ENCODE measurements at regions not wholly inside any gene's neighbourhood (a gene's known extent, or its start where the extent isn't known, plus 50 kb on each side); places are given as distances from the start of the nearest gene placed in this dataset.
A peak's percentile ranks its signal among the peaks of the same experiment; 100 is the strongest.

- DNase-seq = no peak
- H3K4me1 ChIP-seq = no peaks in the 10 kb centered on the region
- no peaks in the 10 kb centered on the region for H3K9me3 ChIP-seq
- H3K36me3 ChIP-seq = no peaks in the 10 kb centered on the region
- no peak overlapping the region for H3K27ac ChIP-seq
- H3K27me3 ChIP-seq = no peaks in the 10 kb centered on the region
- intact Hi-C loops (cut with DNase I) = no loop called here
- no peak overlapping the region for H3K4me3 ChIP-seq
- TF ChIP-seq CTCF (IDR thresholded peaks at IDR 0.05) = no peak
- ATAC-seq = no peak
These were observed 194.6 kb downstream of the ATXN7L3B start for GRCh38 chr12:74732164-74732784.

- no peak for TF ChIP-seq CTCF (IDR thresholded peaks at IDR 0.05)
- no peak overlapping the region for H3K4me3 ChIP-seq
- H3K9me3 ChIP-seq = no peaks in the 10 kb centered on the region
These were observed 195.2 kb downstream of the ATXN7L3B start for GRCh38 chr12:74732826-74733225.

DNA sequence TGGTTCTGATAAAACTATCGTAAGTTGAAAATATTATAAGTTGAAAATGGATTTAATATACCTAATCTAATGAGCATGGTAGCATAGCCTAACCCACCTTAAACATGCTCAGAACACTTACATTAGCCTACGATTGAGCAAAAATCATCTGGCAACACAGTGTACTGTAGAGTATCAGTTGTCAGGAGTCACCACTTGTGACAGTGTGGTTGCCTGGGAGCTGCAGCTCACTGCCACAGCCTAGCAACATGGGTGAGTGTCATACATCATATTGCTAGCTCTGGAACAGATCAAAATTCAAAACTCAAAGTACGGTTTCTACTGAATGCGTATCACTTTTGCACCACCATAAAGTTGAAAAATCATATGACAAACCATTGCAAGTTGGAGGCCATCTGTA lies 203.5 kb downstream of the ATXN7L3B start:
- Histone ChIP-seq H3K4me1 (no peaks in the 10 kb centered on the region), H3K36me3 (no peaks in the 10 kb centered on the region), H3K9me3 (no peaks in the 10 kb centered on the region), H3K4me3 (no peak overlapping the region), H3K27me3 (no peaks in the 10 kb centered on the region), H3K27ac (no peak overlapping the region)
- ATAC-seq = no peak
- no peak for TF ChIP-seq CTCF (IDR thresholded peaks at IDR 0.05)
- DNase-seq = no peak
- intact Hi-C loops (cut with DNase I) = no loop called here

More at GRCh38 chr12:74732826-74733225, 195.2 kb downstream of the ATXN7L3B start:
- intact Hi-C loops (cut with DNase I) = no loop called here
- no peaks in the 10 kb centered on the region for H3K4me1 ChIP-seq
- H3K36me3 ChIP-seq = no peaks in the 10 kb centered on the region
- no peak overlapping the region for H3K27ac ChIP-seq
- no peak for ATAC-seq
- peak in 1 of 4 donors; percentile 13 for DNase-seq
- H3K27me3 ChIP-seq = no peaks in the 10 kb centered on the region

DNA sequence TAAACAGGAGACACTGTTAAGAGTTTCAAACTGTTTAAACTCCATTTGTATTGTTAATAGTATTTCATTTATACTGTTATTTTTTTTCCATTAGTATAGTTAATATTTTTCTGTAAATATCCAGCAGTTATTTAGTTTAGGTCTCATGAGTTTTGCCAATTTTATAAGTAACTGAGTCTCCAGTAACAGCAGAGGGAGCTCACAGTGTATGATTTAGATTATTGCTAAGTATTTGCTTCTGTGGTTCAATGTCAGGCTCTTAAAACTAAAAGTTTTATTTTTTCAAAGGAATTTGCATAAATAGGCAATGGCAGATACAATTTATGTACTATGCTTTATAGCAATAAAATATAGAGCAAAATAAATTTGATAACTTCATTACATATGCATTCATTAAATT lies 209.7 kb downstream of the ATXN7L3B start:
- ATAC-seq = no peak

GRCh38 chr12:74751441-74751840 lies 213.8 kb downstream of the ATXN7L3B start:
- H3K4me3 ChIP-seq = no peak overlapping the region
- no peak overlapping the region for H3K27ac ChIP-seq
- no peak for DNase-seq
- no peak for ATAC-seq
- no peaks in the 10 kb centered on the region for H3K4me1 ChIP-seq
- H3K9me3 ChIP-seq = no peaks in the 10 kb centered on the region
- intact Hi-C loops (cut with DNase I) = no loop called here
- H3K36me3 ChIP-seq = no peaks in the 10 kb centered on the region
- no peaks in the 10 kb centered on the region for H3K27me3 ChIP-seq
- TF ChIP-seq CTCF (IDR thresholded peaks at IDR 0.05) = no peak

More for the DNA sequence above, 209.7 kb downstream of the ATXN7L3B start:
- intact Hi-C loops (cut with DNase I) = no loop called here
- Histone ChIP-seq H3K4me1 (no peaks in the 10 kb centered on the region), H3K36me3 (no peaks in the 10 kb centered on the region), H3K9me3 (no peaks in the 10 kb centered on the region), H3K27ac (no peak overlapping the region), H3K27me3 (no peaks in the 10 kb centered on the region), H3K4me3 (no peak overlapping the region)
- peak in 1 of 4 donors; percentile 5 for DNase-seq
- no peak for TF ChIP-seq CTCF (IDR thresholded peaks at IDR 0.05)

All from left lung (tissue), 4 donors.